Keratinocyte (primary cell): ENCODE measurements at regions not wholly inside any gene's neighbourhood (a gene's known extent, or its start where the extent isn't known, plus 50 kb on each side); places are given as distances from the start of the nearest gene placed in this dataset.

Experiments
- DNase-seq: peaks from one replicate; pipeline ENCODE4 v3.0.0-alpha.2; 2011; ENCODE audit warnings: low read depth, missing footprints, low spot score
- FAIRE-seq: peaks from 2 replicates; lab custom pipeline; 2011; peaks lifted over from hg19 to GRCh38; lab: Jason Lieb, UNC
- H2AFZ ChIP-seq: 2 replicates; pipeline ENCODE4 v1.6.0; 2012; ENCODE audit warnings: low read length, control low read depth, inconsistent platforms; ENCODE audit not compliant: control insufficient read depth
- H3K27ac ChIP-seq: 2 replicates; pipeline ENCODE4 v1.5.1; 2011; ENCODE audit warnings: low read length; ENCODE audit not compliant: control insufficient read depth, insufficient read depth
- H3K27me3 ChIP-seq: 3 replicates; pipeline ENCODE4 v1.6.0; 2011; ENCODE audit warnings: low read length; ENCODE audit not compliant: control insufficient read depth, insufficient read depth; ENCODE audit errors: extremely low read depth
- H3K36me3 ChIP-seq, 2 experiments: 2 replicates in 1 of 2; 3 replicates in 1 of 2; pipeline ENCODE4 v1.5.1; 2011; ENCODE audit warnings: low read length in 2 of 2, mild to moderate bottlenecking in 1 of 2; ENCODE audit not compliant: control insufficient read depth in 2 of 2, insufficient read depth in 2 of 2; ENCODE audit errors: extremely low read depth in 1 of 2
- H3K4me1 ChIP-seq: 3 replicates; pipeline ENCODE4 v1.5.1; 2011; ENCODE audit warnings: low read length; ENCODE audit not compliant: control insufficient read depth, insufficient read depth; ENCODE audit errors: extremely low read depth
- H3K4me2 ChIP-seq: 3 replicates; pipeline ENCODE4 v1.6.0; 2011; ENCODE audit warnings: low read depth, low read length; ENCODE audit not compliant: control insufficient read depth, insufficient read depth; ENCODE audit errors: extremely low read depth
- H3K4me3 ChIP-seq, 3 experiments: fragments of 200-600 bp in 1 of 3; sonication (generic) in 1 of 3; 2 replicates in 2 of 3; 3 replicates in 1 of 3; pipeline ENCODE4 v1.5.1; 2011 to 2016; ENCODE audit warnings: low read length in 3 of 3, mild to moderate bottlenecking in 3 of 3, control low read depth in 2 of 3, inconsistent platforms in 1 of 3, low read depth in 1 of 3, mixed read lengths in 1 of 3, mixed run types in 1 of 3, moderate library complexity in 1 of 3; ENCODE audit not compliant: control insufficient read depth in 2 of 3, insufficient read depth in 2 of 3; ENCODE audit errors: extremely low read depth in 1 of 3
- H3K79me2 ChIP-seq: 2 replicates; pipeline ENCODE4 v1.6.0; 2012; ENCODE audit warnings: low read length; ENCODE audit not compliant: control insufficient read depth, insufficient read depth
- H3K9ac ChIP-seq: 3 replicates; pipeline ENCODE4 v1.6.0; 2011; ENCODE audit warnings: low read length; ENCODE audit not compliant: control insufficient read depth, insufficient read depth; ENCODE audit errors: extremely low read depth
- H3K9me1 ChIP-seq: 3 replicates; pipeline ENCODE4 v1.6.0; 2011; ENCODE audit warnings: low read length; ENCODE audit not compliant: control insufficient read depth, insufficient read depth; ENCODE audit errors: extremely low read depth
- H3K9me3 ChIP-seq: 2 replicates; pipeline ENCODE4 v1.5.1; 2012; ENCODE audit warnings: low read depth, low read length; ENCODE audit not compliant: control insufficient read depth
- H4K20me1 ChIP-seq: 3 replicates; pipeline ENCODE4 v1.6.0; 2011; ENCODE audit warnings: low read length; ENCODE audit not compliant: control insufficient read depth, insufficient read depth; ENCODE audit errors: extremely low read depth
- CTCF ChIP-seq, 3 experiments: IDR thresholded peaks in 1 of 3; conservative IDR thresholded peaks in 1 of 3; optimal IDR thresholded peaks in 1 of 3; 2 replicates in 2 of 3; 3 replicates in 1 of 3; pipeline versions ENCODE3 to v1.5.1; 2011; ENCODE audit warnings: low read length in 3 of 3, mild to moderate bottlenecking in 3 of 3, moderate library complexity in 2 of 3, control low read depth in 1 of 3, inconsistent platforms in 1 of 3; ENCODE audit not compliant: insufficient read depth in 2 of 3; ENCODE audit errors: extremely low read depth in 1 of 3
- EZH2 ChIP-seq: IDR thresholded peaks from one replicate; pipeline ENCODE4 v1.6.1; 2012; ENCODE audit warnings: inconsistent platforms, mild to moderate bottlenecking, low read length, moderate library complexity
- dilution Hi-C: fragments of 300-500 bp; cut with MboI; formaldehyde crosslinking; loops from one replicate; pipeline ENCODE4 v1.7.0; 2020; ENCODE audit warnings: low sequenced_read_pairs; ENCODE audit not compliant: extremely low pct_ligation_motif_present

GRCh38 chr17:33952425-33952824 lies 302.7 kb upstream of the CCL2 start:
- H3K4me1 ChIP-seq, result no peaks in the 10 kb centered on the region
- H3K36me3 ChIP-seq, result no peaks in the 10 kb centered on the region
- TF ChIP-seq CTCF (optimal IDR thresholded peaks at IDR 0.05 in 1 of 3, IDR thresholded peaks at IDR 0.05 in 1 of 3, conservative IDR thresholded peaks at IDR 0.05 in 1 of 3; ENCODE audit: extremely low read depth in 1 of 3, insufficient read depth in 2 of 3, low read length in 3 of 3) (no peak), EZH2 (no peak)
- no peaks in the 10 kb centered on the region for H3K9me1 ChIP-seq
- H3K4me3 ChIP-seq, result no peak overlapping the region
- DNase-seq (no peak), FAIRE-seq (no peak)
- H3K27ac ChIP-seq, result no peak overlapping the region
- no peaks in the 10 kb centered on the region for H3K9me3 ChIP-seq
- peaks cover 4% of the 10 kb centered on the region for H3K27me3 ChIP-seq
- H4K20me1 ChIP-seq, result no peaks in the 10 kb centered on the region
- H2AFZ ChIP-seq, result no peak overlapping the region
- dilution Hi-C loops, result loop anchor here (25.0 kb wide), 1 partner anchor 185 kb away; no protein-coding TSS in a partner anchor
- no peak overlapping the region for H3K4me2 ChIP-seq
- no peak overlapping the region for H3K9ac ChIP-seq
- no peaks in the 10 kb centered on the region for H3K79me2 ChIP-seq

- Histone ChIP-seq H4K20me1 (no peaks in the 10 kb centered on the region), H3K4me3 (no peak overlapping the region), H3K4me2 (no peak overlapping the region), H3K36me3 (no peaks in the 10 kb centered on the region), H3K9me3 (no peaks in the 10 kb centered on the region), H2AFZ (no peak overlapping the region), H3K4me1 (no peaks in the 10 kb centered on the region), H3K27me3 (no peaks in the 10 kb centered on the region), H3K27ac (no peak overlapping the region), H3K79me2 (no peaks in the 10 kb centered on the region), H3K9me1 (no peaks in the 10 kb centered on the region), H3K9ac (no peak overlapping the region)
- no peak for DNase-seq
- no peak for FAIRE-seq
- dilution Hi-C loops, result loop anchor here (25.0 kb wide), 1 partner anchor 183 kb away; no protein-coding TSS in a partner anchor
- TF ChIP-seq EZH2, result no peak
- TF ChIP-seq CTCF (optimal IDR thresholded peaks at IDR 0.05 in 1 of 3, IDR thresholded peaks at IDR 0.05 in 1 of 3, conservative IDR thresholded peaks at IDR 0.05 in 1 of 3; ENCODE audit: extremely low read depth in 1 of 3, insufficient read depth in 2 of 3, low read length in 3 of 3), result no peak
Measured at GRCh38 chr17:33954597-33954996, 300.5 kb upstream of the CCL2 start.
